ENCODE measurements at regions not wholly inside any gene's neighbourhood (a gene's known extent, or its start where the extent isn't known, plus 50 kb on each side); places are given as distances from the start of the nearest gene placed in this dataset.

DNA sequence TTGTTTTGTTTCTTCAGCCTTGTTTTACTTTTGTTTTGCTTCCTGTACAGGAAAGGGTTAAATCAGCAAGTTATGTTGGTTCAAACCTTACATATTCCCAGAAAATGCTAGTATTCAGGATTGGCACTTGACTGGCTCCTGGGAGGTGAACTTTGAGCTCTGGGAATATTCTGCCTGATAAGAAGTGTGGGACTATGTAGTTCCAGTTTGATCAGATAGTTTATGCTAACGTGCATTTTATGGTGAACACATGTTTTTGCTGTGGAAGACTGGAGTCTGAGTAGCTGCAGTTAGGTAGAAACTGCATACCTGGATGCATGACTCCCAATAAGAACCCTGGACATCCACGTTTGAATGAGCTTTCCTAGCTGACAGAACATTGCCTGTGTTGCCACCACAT lies 603.1 kb upstream of the HS6ST1 start:
- Histone ChIP-seq H3K27ac (no peak overlapping the region), H3K9me3 (no peaks in the 10 kb centered on the region), H3K4me1 (no peaks in the 10 kb centered on the region), H3K27me3 (no peaks in the 10 kb centered on the region), H3K36me3 (ENCODE audit: low read depth, missing control alignments) (no peaks in the 10 kb centered on the region), H3K4me3 (no peak overlapping the region)
- intact Hi-C loops (cut with DNase I; ENCODE audit: low total_unique reads): no loop called here
- TF ChIP-seq, protein P1, sequence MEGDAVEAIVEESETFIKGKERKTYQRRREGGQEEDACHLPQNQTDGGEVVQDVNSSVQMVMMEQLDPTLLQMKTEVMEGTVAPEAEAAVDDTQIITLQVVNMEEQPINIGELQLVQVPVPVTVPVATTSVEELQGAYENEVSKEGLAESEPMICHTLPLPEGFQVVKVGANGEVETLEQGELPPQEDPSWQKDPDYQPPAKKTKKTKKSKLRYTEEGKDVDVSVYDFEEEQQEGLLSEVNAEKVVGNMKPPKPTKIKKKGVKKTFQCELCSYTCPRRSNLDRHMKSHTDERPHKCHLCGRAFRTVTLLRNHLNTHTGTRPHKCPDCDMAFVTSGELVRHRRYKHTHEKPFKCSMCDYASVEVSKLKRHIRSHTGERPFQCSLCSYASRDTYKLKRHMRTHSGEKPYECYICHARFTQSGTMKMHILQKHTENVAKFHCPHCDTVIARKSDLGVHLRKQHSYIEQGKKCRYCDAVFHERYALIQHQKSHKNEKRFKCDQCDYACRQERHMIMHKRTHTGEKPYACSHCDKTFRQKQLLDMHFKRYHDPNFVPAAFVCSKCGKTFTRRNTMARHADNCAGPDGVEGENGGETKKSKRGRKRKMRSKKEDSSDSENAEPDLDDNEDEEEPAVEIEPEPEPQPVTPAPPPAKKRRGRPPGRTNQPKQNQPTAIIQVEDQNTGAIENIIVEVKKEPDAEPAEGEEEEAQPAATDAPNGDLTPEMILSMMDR (IDR thresholded peaks at IDR 0.05): no peak
- TF ChIP-seq POLR2A (IDR thresholded peaks at IDR 0.05): no peak
- DNase-seq: no peak
- WGBS, 2 donors: 24 to 39% methylated on average over 2 of the region's 2 CpGs

DNA sequence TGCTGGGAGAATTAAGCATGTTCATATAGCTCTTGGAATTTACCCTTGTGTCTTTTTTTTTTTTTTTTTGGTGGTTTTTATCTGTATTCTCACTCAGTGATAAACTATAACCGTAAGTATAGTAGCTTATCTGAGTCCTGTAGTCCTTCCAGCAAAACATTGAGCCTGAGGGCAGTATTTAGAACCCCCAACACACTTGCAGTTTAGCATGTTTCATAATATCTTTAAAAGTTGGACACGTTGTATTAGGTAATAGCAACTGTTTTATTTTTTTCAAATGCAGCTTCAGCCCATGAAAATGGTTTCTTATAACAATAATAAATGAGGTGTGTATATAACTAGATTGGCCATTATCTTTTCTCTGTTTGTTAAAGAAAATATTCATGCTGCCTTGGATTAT lies 603.5 kb upstream of the HS6ST1 start:
- intact Hi-C loops (cut with DNase I; ENCODE audit: low total_unique reads): no loop called here
- H3K27ac ChIP-seq: no peak overlapping the region
- H3K4me3 ChIP-seq: no peak overlapping the region
- no peaks in the 10 kb centered on the region for H3K4me1 ChIP-seq
- TF ChIP-seq, protein P1 (IDR thresholded peaks at IDR 0.05): no peak
- no peak for TF ChIP-seq POLR2A (IDR thresholded peaks at IDR 0.05)
- no peaks in the 10 kb centered on the region for H3K9me3 ChIP-seq
- no peaks in the 10 kb centered on the region for H3K36me3 ChIP-seq (ENCODE audit: low read depth, missing control alignments)
- 43 to 45% methylated on average over 2 of the region's 2 CpGs for WGBS, 2 donors
- H3K27me3 ChIP-seq: no peaks in the 10 kb centered on the region
- DNase-seq: no peak

DNA sequence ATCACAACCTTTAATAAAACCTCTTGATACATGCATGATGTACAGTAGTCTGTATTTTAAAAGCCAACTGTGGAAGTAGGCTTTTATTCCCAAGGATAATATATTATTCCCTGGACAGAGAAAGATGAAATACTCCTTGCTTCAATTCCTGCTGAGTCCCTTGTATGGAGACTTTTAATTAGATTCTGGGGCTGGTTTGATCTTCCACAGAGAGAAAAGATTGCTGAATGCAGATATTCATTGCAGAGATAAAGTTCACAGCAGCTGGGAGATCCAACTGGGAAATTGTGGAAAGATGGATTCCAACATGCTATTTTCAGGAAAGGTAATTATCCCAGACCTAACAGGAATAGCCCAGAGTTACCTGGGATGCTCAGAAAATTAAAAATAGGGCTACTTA lies 607.0 kb upstream of the HS6ST1 start:
- H3K36me3 ChIP-seq (ENCODE audit: low read depth, missing control alignments): no peaks in the 10 kb centered on the region
- no peaks in the 10 kb centered on the region for H3K4me1 ChIP-seq
- no peaks in the 10 kb centered on the region for H3K9me3 ChIP-seq
- H3K4me3 ChIP-seq: no peak overlapping the region
- TF ChIP-seq, protein P1 (IDR thresholded peaks at IDR 0.05): no peak
- TF ChIP-seq POLR2A (IDR thresholded peaks at IDR 0.05): no peak
- H3K27ac ChIP-seq: no peak overlapping the region
- no peaks in the 10 kb centered on the region for H3K27me3 ChIP-seq
- intact Hi-C loops (cut with DNase I; ENCODE audit: low total_unique reads): no loop called here
- no peak for DNase-seq

DNA sequence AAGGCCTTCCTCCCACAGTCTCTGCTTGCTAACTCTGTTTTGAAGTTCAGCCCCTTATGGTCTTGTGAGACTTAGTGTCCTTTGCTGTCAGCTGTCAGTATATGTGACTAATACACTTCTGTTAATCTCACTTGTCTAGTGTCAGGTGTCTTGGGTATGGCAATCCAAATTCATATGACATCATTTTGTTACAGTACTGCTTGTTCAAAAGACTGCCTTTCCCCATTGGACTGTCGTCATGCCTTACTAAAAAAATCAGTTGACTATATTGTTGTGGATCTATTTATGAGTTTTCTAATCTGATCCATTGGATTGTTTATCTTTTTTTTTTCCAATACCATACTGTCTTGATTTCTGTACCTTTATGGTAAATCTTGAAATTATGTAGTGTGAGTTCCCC lies 611.4 kb upstream of the HS6ST1 start:
- H3K4me3 ChIP-seq: no peak overlapping the region
- H3K27me3 ChIP-seq: no peaks in the 10 kb centered on the region
- no peaks in the 10 kb centered on the region for H3K9me3 ChIP-seq
- TF ChIP-seq, protein P1 (IDR thresholded peaks at IDR 0.05): no peak
- TF ChIP-seq POLR2A (IDR thresholded peaks at IDR 0.05): no peak
- no peaks in the 10 kb centered on the region for H3K36me3 ChIP-seq (ENCODE audit: low read depth, missing control alignments)
- intact Hi-C loops (cut with DNase I; ENCODE audit: low total_unique reads): no loop called here
- WGBS, 2 donors: 70 to 86% methylated on average over 1 of the region's 1 CpG
- no peak overlapping the region for H3K27ac ChIP-seq
- DNase-seq: no peak
- no peaks in the 10 kb centered on the region for H3K4me1 ChIP-seq

DNA sequence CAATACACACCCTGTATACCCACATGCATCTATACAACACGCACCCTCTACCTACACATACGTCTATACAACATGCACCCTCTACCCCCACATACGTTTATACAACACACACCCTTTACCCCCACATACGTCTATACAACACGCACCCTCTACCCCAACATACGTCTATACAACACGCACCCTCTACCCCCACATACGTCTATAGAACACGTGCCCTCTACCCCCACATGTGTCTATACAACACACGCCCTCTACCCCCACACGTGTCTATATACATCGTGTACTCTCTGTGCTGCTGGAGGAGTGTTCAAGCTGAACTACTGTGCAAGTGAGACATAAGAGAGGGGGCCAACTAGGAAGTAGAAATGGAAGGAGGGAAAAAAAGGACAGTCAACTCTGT lies 621.7 kb upstream of the HS6ST1 start:
- Histone ChIP-seq H3K4me3 (no peak overlapping the region), H3K4me1 (no peaks in the 10 kb centered on the region), H3K27me3 (no peaks in the 10 kb centered on the region), H3K27ac (no peak overlapping the region), H3K36me3 (ENCODE audit: low read depth, missing control alignments) (no peaks in the 10 kb centered on the region), H3K9me3 (no peaks in the 10 kb centered on the region)
- intact Hi-C loops (cut with DNase I; ENCODE audit: low total_unique reads): no loop called here
- TF ChIP-seq, protein P1 (IDR thresholded peaks at IDR 0.05): no peak
- TF ChIP-seq POLR2A (IDR thresholded peaks at IDR 0.05): no peak
- WGBS, 2 donors: 90 to 92% methylated on average over 12 of the region's 12 CpGs
- no peak for DNase-seq

Data from testis (tissue), 2 donors.